Gastrocnemius medialis (tissue), 4 donors: ENCODE measurements at regions not wholly inside any gene's neighbourhood (a gene's known extent, or its start where the extent isn't known, plus 50 kb on each side); places are given as distances from the start of the nearest gene placed in this dataset.

Source experiments
- POLR2A ChIP-seq, 2 donors: fragments of 450-650 bp; IDR thresholded peaks; one replicate each; pipeline ENCODE4 v1.6.1; 2017; ENCODE audit warnings: antibody characterized with exemption in 2 of 2, mild to moderate bottlenecking in 2 of 2, moderate library complexity in 2 of 2
- TF ChIP-seq, protein P1 (sequence below), 5 experiments: fragments of 450-650 bp in 3 of 5; fragments of 200-600 bp in 2 of 5; sonication (generic) in 2 of 5; IDR thresholded peaks in 4 of 5; conservative IDR thresholded peaks in 1 of 5; 1 replicate in 4 of 5; 2 replicates in 1 of 5; pipeline ENCODE4 v1.5.1; 2016 to 2019; ENCODE audit warnings: antibody characterized with exemption in 5 of 5, mild to moderate bottlenecking in 3 of 5, moderate library complexity in 3 of 5

GRCh38 chr14:34369648-34370030 is 92.4 kb downstream of the SPTSSA start:
- TF ChIP-seq, protein P1, sequence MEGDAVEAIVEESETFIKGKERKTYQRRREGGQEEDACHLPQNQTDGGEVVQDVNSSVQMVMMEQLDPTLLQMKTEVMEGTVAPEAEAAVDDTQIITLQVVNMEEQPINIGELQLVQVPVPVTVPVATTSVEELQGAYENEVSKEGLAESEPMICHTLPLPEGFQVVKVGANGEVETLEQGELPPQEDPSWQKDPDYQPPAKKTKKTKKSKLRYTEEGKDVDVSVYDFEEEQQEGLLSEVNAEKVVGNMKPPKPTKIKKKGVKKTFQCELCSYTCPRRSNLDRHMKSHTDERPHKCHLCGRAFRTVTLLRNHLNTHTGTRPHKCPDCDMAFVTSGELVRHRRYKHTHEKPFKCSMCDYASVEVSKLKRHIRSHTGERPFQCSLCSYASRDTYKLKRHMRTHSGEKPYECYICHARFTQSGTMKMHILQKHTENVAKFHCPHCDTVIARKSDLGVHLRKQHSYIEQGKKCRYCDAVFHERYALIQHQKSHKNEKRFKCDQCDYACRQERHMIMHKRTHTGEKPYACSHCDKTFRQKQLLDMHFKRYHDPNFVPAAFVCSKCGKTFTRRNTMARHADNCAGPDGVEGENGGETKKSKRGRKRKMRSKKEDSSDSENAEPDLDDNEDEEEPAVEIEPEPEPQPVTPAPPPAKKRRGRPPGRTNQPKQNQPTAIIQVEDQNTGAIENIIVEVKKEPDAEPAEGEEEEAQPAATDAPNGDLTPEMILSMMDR (IDR thresholded peaks at IDR 0.05 in 4 of 5, conservative IDR thresholded peaks at IDR 0.05 in 1 of 5) = no peak
- no peak for TF ChIP-seq POLR2A (IDR thresholded peaks at IDR 0.05)
